ENCODE measurements at regions not wholly inside any gene's neighbourhood (a gene's known extent, or its start where the extent isn't known, plus 50 kb on each side); places are given as distances from the start of the nearest gene placed in this dataset.
A peak's percentile ranks its signal among the peaks of the same experiment; 100 is the strongest.

DNA sequence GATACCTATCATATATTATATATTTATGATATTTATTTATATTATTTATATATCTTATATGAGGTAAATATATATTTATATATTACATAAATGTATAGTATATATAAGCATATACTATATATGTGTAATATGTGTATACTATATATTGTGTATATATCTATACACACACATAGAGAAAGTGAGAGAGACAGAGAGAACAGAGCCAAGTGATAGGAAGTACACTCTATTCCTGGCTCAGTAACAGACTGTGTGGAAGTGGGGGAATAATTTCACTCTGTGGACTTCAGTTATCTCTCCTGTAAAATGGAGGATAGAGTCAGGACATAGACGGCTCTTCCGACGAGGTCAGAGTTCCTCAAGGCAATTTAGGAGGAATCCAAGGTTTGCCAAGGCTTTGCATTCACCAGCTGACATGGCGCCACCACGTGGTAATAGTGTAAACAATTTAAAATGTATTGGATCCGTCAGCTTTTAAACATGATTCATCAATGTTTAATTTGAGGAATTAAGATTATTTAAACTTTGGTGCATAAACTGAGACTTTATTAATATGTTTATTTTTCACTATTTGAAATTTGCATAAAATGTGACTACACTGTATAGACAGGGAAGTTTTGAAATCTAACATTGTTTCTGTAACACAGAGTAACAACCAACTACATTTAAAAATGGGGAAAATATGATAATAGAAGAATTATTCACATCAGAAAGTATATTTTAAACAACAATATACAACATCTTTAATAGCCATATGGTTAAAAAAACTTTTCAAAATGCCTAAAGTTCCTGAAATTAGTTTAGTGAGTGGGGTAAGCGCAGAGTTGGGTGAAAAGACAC is 75.4 kb upstream of the TMEM244 start:
- DNase-seq (ENCODE audit: low spot score in 2 of 2) (peak; percentile 24 to 30), ATAC-seq (ENCODE audit: low read depth) (peak; percentile 56)
- Mint-ChIP-seq H3K27me3 (peaks cover 9% of the 10 kb centered on the region), H3K27ac (no peak overlapping the region), H3K36me3 (no peaks in the 10 kb centered on the region), H3K4me3 (no peak overlapping the region), H3K9me3 (no peaks in the 10 kb centered on the region), H3K4me1 (peaks cover 12% of the 10 kb centered on the region)

DNA sequence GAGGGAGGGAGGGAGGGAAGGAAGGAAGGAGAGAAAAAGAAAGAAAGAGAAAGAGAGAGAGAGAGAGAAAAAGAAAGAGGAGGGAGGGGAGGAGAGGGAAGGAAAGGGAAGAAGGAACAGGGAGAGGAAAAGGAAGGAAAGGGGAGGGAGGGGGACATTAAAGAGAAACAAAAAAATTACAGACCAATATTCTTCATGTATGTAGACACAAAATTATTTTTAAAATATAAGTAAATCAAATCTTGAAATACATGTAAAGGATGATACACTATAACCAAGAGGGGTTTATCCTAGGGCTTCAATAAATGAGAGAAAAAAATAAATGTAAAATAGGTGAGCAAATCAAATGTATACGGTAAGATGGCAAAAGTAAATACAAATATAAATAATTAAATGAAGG is 71.2 kb upstream of the TMEM244 start:
- ATAC-seq (ENCODE audit: low read depth) (no peak), DNase-seq (ENCODE audit: low spot score in 2 of 2) (no peak)
- H3K4me3 Mint-ChIP-seq: no peak overlapping the region
- no peaks in the 10 kb centered on the region for H3K9me3 Mint-ChIP-seq
- H3K27me3 Mint-ChIP-seq: peaks cover 7% of the 10 kb centered on the region
- no peak overlapping the region for H3K27ac Mint-ChIP-seq
- H3K4me1 Mint-ChIP-seq: peaks cover 3% of the 10 kb centered on the region
- no peaks in the 10 kb centered on the region for H3K36me3 Mint-ChIP-seq

GRCh38 chr6:129929433-129929832 is 68.3 kb upstream of the TMEM244 start:
- ATAC-seq (ENCODE audit: low read depth): no peak
- peaks cover 7% of the 10 kb centered on the region for H3K27me3 Mint-ChIP-seq
- H3K4me1 Mint-ChIP-seq: no peaks in the 10 kb centered on the region

DNA sequence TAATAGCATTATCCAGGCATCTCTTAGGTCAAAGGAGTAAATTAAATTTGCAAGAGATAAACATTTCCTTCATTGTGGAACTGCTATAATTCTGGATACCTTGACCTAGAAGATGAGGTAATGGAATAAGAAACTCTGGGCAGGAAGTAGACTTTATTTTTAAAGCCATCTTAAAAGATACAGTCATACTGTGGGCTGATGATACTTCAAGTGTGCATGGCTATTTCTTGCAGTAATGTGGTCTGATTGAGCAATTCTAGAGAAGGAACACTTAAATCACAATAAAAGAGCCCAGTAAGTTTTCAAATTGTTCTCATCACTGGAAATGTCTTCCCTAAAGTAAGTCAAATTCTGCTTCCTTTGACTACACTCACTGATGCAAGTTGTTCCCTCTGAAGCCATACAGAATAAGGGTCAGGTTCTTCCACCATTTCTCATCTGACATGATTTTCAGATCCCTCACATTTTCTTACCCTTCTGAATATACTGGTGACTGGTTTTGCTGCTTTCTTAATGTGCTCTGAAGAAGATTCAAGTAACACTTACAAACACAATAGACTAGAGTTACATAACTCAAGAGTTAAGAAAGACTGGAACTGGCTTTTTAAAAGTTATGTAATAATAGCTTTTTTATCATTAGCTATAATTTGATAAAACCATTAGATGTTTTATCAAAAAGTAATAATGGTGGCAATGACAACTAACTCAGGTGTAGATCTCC is 62.6 kb upstream of the TMEM244 start:
- ATAC-seq (ENCODE audit: low read depth) (no peak), DNase-seq (ENCODE audit: low spot score in 2 of 2) (no peak)
- H3K27ac Mint-ChIP-seq: no peak overlapping the region
- no peak overlapping the region for H3K4me3 Mint-ChIP-seq
- H3K9me3 Mint-ChIP-seq: no peaks in the 10 kb centered on the region
- no peaks in the 10 kb centered on the region for H3K4me1 Mint-ChIP-seq
- peaks cover 2% of the 10 kb centered on the region for H3K27me3 Mint-ChIP-seq
- H3K36me3 Mint-ChIP-seq: no peaks in the 10 kb centered on the region

More at GRCh38 chr6:129929433-129929832, 68.3 kb upstream of the TMEM244 start:
- Mint-ChIP-seq H3K9me3 (no peaks in the 10 kb centered on the region), H3K4me3 (no peak overlapping the region), H3K27ac (no peak overlapping the region), H3K36me3 (no peaks in the 10 kb centered on the region)
- no peak for DNase-seq (ENCODE audit: low spot score in 2 of 2)

DNA sequence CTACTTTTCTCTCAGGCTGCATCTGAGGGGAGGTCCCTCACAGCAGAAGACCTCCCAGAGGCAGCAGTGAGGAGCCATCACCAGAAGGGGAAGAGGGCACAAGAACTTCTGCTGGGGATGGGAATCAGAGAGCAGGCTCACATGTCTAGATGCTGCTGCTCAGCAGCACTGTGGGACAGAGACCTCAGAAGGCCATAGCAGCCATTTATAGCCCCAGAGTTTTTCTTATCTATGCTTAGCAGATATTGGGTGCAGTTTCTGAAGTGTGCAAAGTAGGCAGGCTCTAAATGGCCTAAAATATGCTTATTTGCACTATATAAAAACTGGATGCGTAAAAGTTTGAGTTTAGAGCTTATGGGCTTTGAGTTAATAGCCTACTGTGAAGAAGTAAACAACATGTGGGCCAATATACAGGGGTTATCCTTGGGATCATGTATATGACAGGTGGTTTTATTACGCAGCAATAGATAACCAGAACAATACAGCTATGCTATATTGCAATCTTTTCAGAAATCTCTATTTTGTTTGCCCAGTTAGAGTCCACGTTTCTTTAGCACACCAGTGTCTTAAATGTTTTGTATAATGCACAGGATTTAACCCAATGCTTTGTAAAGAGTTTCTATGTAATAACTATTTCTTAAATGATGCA is 60.2 kb upstream of the TMEM244 start:
- Mint-ChIP-seq H3K27me3 (no peaks in the 10 kb centered on the region), H3K4me1 (peaks cover 2% of the 10 kb centered on the region), H3K4me3 (no peak overlapping the region), H3K9me3 (no peaks in the 10 kb centered on the region), H3K27ac (no peak overlapping the region), H3K36me3 (no peaks in the 10 kb centered on the region)
- DNase-seq (ENCODE audit: low spot score in 2 of 2) (no peak), ATAC-seq (ENCODE audit: low read depth) (no peak)

- Mint-ChIP-seq H3K36me3 (no peaks in the 10 kb centered on the region), H3K27ac (no peak overlapping the region), H3K4me3 (no peak overlapping the region), H3K9me3 (peaks cover 3% of the 10 kb centered on the region), H3K4me1 (peaks cover 2% of the 10 kb centered on the region), H3K27me3 (peaks cover 1% of the 10 kb centered on the region)
- no peak for ATAC-seq (ENCODE audit: low read depth)
- no peak for DNase-seq (ENCODE audit: low spot score in 2 of 2)
Measured at GRCh38 chr6:129920103-129920798, 59.1 kb upstream of the TMEM244 start.

DNA sequence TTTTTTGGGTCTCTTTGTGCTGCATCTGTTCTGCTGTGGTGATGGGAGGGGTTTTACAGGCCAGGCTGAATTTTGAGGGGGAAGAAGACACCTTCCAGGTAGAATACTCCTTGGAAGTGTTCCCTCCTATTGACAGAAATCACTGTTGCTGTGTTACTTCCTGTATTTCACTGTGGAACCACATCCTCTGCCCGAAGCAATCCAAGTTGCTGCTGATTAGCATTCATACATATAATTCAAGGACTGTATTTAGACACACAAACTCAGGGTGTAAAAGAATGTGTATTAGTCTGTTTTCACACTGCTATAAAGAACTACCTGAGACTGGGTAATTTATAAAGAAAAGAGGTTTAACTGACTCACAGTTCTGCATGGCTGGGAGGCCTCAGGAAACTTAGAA is 50.6 kb upstream of the TMEM244 start:
- no peak overlapping the region for H3K4me3 Mint-ChIP-seq
- H3K4me1 Mint-ChIP-seq: peaks cover 3% of the 10 kb centered on the region
- peaks cover 3% of the 10 kb centered on the region for H3K9me3 Mint-ChIP-seq
- no peak overlapping the region for H3K27ac Mint-ChIP-seq
- H3K36me3 Mint-ChIP-seq: no peaks in the 10 kb centered on the region
- H3K27me3 Mint-ChIP-seq: peaks cover 1% of the 10 kb centered on the region
- no peak for ATAC-seq (ENCODE audit: low read depth)
- DNase-seq (ENCODE audit: low spot score in 2 of 2): no peak

Measured in memory B cell (primary cell).